ENCODE measurements at regions not wholly inside any gene's neighbourhood (a gene's known extent, or its start where the extent isn't known, plus 50 kb on each side); places are given as distances from the start of the nearest gene placed in this dataset.

DNA sequence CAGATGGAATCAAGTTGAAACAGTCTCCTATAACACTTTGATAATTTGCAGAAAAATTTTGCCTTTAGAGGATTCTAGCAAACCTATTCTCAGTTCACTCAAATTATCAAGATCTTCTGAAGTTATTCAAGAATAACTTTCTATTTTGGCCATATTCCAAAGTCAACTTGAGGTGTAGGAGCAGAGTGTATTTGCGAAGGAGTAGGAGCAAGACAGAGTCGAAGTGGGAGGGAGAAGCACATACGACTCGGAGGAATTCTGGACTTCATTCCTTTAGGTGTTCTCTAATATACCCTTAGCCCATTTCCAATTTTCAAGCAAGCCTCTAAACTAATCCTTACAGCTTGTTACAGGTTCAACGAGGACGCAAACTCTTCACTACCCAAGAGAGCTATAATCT, 252.9 kb downstream of the GPM6A start:
- 67 to 77% (median 76%) methylated on average over 6 of the region's 6 CpGs for WGBS, 4 donors

DNA sequence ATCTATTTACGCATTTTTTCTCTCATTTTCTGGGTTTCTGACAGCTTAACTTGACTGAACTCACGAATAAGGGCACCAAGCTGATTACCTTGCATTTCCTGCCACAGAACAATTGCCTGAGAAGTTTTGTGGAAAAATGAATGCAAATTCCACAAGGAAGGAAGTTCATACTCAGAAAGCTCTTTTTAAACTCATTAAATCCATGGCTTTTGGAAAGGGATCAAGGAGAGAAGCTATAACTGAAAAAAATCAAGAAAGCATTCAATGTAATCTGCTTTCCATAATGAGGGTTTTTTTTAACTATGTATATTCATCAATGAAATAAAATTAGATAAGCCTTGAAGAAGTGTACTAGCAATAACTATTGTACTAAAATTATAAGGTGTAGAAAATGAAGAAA, 252.5 kb downstream of the GPM6A start:
- WGBS, 4 donors: 47 to 60% (median 49%) methylated on average over 2 of the region's 2 CpGs
- Histone ChIP-seq H3K27ac (no peak overlapping the region), H3K9me3 (replicated peaks in 1 of 3) (no peaks in the 10 kb centered on the region), H3K36me3 (replicated peaks in 1 of 2) (no peaks in the 10 kb centered on the region), H3K4me1 (replicated peaks in 1 of 2) (no peaks in the 10 kb centered on the region), H3K4me3 (no peak overlapping the region), H3K27me3 (no peaks in the 10 kb centered on the region)
- no peak for TF ChIP-seq POLR2A (IDR thresholded peaks at IDR 0.05)
- TF ChIP-seq, protein P1, sequence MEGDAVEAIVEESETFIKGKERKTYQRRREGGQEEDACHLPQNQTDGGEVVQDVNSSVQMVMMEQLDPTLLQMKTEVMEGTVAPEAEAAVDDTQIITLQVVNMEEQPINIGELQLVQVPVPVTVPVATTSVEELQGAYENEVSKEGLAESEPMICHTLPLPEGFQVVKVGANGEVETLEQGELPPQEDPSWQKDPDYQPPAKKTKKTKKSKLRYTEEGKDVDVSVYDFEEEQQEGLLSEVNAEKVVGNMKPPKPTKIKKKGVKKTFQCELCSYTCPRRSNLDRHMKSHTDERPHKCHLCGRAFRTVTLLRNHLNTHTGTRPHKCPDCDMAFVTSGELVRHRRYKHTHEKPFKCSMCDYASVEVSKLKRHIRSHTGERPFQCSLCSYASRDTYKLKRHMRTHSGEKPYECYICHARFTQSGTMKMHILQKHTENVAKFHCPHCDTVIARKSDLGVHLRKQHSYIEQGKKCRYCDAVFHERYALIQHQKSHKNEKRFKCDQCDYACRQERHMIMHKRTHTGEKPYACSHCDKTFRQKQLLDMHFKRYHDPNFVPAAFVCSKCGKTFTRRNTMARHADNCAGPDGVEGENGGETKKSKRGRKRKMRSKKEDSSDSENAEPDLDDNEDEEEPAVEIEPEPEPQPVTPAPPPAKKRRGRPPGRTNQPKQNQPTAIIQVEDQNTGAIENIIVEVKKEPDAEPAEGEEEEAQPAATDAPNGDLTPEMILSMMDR (IDR thresholded peaks at IDR 0.05): no peak
- no peak for DNase-seq
- intact Hi-C loops (cut with DNase I): no loop called here

More for the DNA sequence above, 252.9 kb downstream of the GPM6A start:
- DNase-seq: no peak
- Histone ChIP-seq H3K36me3 (replicated peaks in 1 of 2) (no peaks in the 10 kb centered on the region), H3K27me3 (no peaks in the 10 kb centered on the region), H3K4me1 (replicated peaks in 1 of 2) (no peaks in the 10 kb centered on the region), H3K9me3 (replicated peaks in 1 of 3) (no peaks in the 10 kb centered on the region), H3K4me3 (no peak overlapping the region), H3K27ac (no peak overlapping the region)
- no peak for TF ChIP-seq POLR2A (IDR thresholded peaks at IDR 0.05)
- TF ChIP-seq, protein P1 (IDR thresholded peaks at IDR 0.05): no peak
- intact Hi-C loops (cut with DNase I): no loop called here

DNA sequence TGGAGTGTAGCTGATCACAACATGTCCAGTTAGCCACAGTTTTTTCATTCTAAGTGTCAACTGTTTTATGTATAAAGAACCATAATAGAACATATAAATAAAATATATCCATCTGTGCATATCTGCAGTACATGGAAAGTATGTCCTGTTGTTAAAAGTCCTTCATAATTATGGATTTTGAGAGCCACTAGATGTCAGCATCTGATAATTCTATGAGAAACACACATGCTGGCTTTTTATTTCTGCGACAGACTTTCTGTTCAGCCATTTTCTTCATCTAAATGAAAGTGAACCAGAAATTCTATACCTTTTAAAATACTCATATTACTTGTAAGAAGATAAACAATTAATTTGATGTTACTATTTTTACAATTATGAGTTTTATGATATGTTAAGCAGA, 251.5 kb downstream of the GPM6A start:
- no peaks in the 10 kb centered on the region for H3K27me3 ChIP-seq
- no peak for DNase-seq
- H3K27ac ChIP-seq: no peak overlapping the region
- H3K4me1 ChIP-seq (replicated peaks in 1 of 2): no peaks in the 10 kb centered on the region
- 16 to 27% (median 21%) methylated on average over 1 of the region's 1 CpG for WGBS, 4 donors
- no peak overlapping the region for H3K4me3 ChIP-seq
- intact Hi-C loops (cut with DNase I): no loop called here
- no peaks in the 10 kb centered on the region for H3K9me3 ChIP-seq (replicated peaks in 1 of 3)
- no peaks in the 10 kb centered on the region for H3K36me3 ChIP-seq (replicated peaks in 1 of 2)
- TF ChIP-seq, protein P1 (IDR thresholded peaks at IDR 0.05): peak in 2 of 6 experiments; percentile 10 to 27
- TF ChIP-seq POLR2A (IDR thresholded peaks at IDR 0.05): no peak

DNA sequence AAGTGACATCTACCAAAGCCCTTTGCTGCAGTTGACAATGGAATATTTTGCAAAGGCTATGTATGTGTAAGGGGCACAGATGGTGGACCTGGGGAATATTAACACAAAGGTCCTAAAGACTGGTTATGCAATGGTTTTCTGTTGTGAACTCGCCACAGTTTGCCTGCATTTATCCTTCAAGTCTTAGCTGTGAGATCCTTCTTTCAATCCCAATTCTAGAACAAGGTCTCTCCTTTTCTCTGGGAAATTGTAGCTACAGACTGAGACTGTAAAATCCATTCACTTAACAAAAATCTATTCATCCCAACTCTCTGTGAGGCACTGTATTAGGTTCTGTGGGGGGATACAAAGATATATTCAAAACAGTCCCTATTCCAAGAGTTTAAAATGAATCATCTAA, 250.4 kb downstream of the GPM6A start:
- TF ChIP-seq, protein P1 (IDR thresholded peaks at IDR 0.05): no peak
- no peak for TF ChIP-seq POLR2A (IDR thresholded peaks at IDR 0.05)
- no peak overlapping the region for H3K4me3 ChIP-seq
- no peak overlapping the region for H3K27ac ChIP-seq
- no peaks in the 10 kb centered on the region for H3K4me1 ChIP-seq (replicated peaks in 1 of 2)
- H3K36me3 ChIP-seq (replicated peaks in 1 of 2): no peaks in the 10 kb centered on the region
- intact Hi-C loops (cut with DNase I): no loop called here
- DNase-seq: no peak
- no peaks in the 10 kb centered on the region for H3K9me3 ChIP-seq (replicated peaks in 1 of 3)
- no peaks in the 10 kb centered on the region for H3K27me3 ChIP-seq
- 42 to 65% (median 59%) methylated on average over 1 of the region's 1 CpG for WGBS, 4 donors

All from adrenal gland (tissue), 9 donors.